KOPT-K1 (cell line): ENCODE measurements at regions not wholly inside any gene's neighbourhood (a gene's known extent, or its start where the extent isn't known, plus 50 kb on each side); places are given as distances from the start of the nearest gene placed in this dataset.

Experiments
- H3K27ac ChIP-seq: fragments of 200-600 bp; sonication (generic); 2 replicates; pipeline ENCODE4 v1.5.1; 2016; ENCODE audit warnings: antibody characterized with exemption, mild to moderate bottlenecking, low read depth, low read length; ENCODE audit not compliant: poor library complexity, severe bottlenecking
- H3K36me3 ChIP-seq: fragments of 200-600 bp; sonication (generic); 2 replicates; pipeline ENCODE4 v1.5.1; 2017; ENCODE audit warnings: antibody characterized with exemption, mild to moderate bottlenecking, low read length, moderate library complexity; ENCODE audit not compliant: insufficient read depth
- H3K9me3 ChIP-seq: fragments of 200-600 bp; sonication (generic); 2 replicates; pipeline ENCODE4 v1.5.1; 2017; ENCODE audit warnings: antibody characterized with exemption, low read length, mild to moderate bottlenecking; ENCODE audit not compliant: insufficient read depth, poor library complexity, severe bottlenecking

GRCh38 chr6:137957471-137957870 is 90.4 kb downstream of the TNFAIP3 start:
- H3K36me3 ChIP-seq = no peaks in the 10 kb centered on the region
- no peak overlapping the region for H3K27ac ChIP-seq
- no peaks in the 10 kb centered on the region for H3K9me3 ChIP-seq

GRCh38 chr6:137958811-137959565 is 91.9 kb downstream of the TNFAIP3 start:
- Histone ChIP-seq H3K9me3 (no peaks in the 10 kb centered on the region), H3K36me3 (no peaks in the 10 kb centered on the region), H3K27ac (no peak overlapping the region)

GRCh38 chr6:137962725-137963124 is 95.7 kb downstream of the TNFAIP3 start:
- Histone ChIP-seq H3K27ac (no peak overlapping the region), H3K36me3 (no peaks in the 10 kb centered on the region), H3K9me3 (no peaks in the 10 kb centered on the region)

- H3K36me3 ChIP-seq = no peaks in the 10 kb centered on the region
- no peaks in the 10 kb centered on the region for H3K9me3 ChIP-seq
- no peak overlapping the region for H3K27ac ChIP-seq
Measured at GRCh38 chr6:137964876-137965275, 97.8 kb downstream of the TNFAIP3 start.

- peak overlapping the region; percentile 20 for H3K27ac ChIP-seq
- no peaks in the 10 kb centered on the region for H3K9me3 ChIP-seq
- H3K36me3 ChIP-seq = no peaks in the 10 kb centered on the region
Measured at GRCh38 chr6:137967689-137968454, 100.8 kb downstream of the TNFAIP3 start.

- no peaks in the 10 kb centered on the region for H3K36me3 ChIP-seq
- peak overlapping the region; percentile 20 for H3K27ac ChIP-seq
- H3K9me3 ChIP-seq = no peaks in the 10 kb centered on the region
Measured at GRCh38 chr6:137968455-137968804, 101.4 kb downstream of the TNFAIP3 start.

GRCh38 chr6:137968901-137969300 is 101.8 kb downstream of the TNFAIP3 start:
- H3K9me3 ChIP-seq = no peaks in the 10 kb centered on the region
- H3K27ac ChIP-seq = peak overlapping the region; percentile 20
- H3K36me3 ChIP-seq = no peaks in the 10 kb centered on the region

GRCh38 chr6:137969874-137970273 is 102.8 kb downstream of the TNFAIP3 start:
- H3K36me3 ChIP-seq = no peaks in the 10 kb centered on the region
- no peaks in the 10 kb centered on the region for H3K9me3 ChIP-seq
- H3K27ac ChIP-seq = no peak overlapping the region

- no peaks in the 10 kb centered on the region for H3K9me3 ChIP-seq
- H3K36me3 ChIP-seq = no peaks in the 10 kb centered on the region
- H3K27ac ChIP-seq = no peak overlapping the region
Measured at GRCh38 chr6:137970368-137970767, 103.3 kb downstream of the TNFAIP3 start.

- H3K27ac ChIP-seq = no peak overlapping the region
- H3K9me3 ChIP-seq = no peaks in the 10 kb centered on the region
- no peaks in the 10 kb centered on the region for H3K36me3 ChIP-seq
Measured at GRCh38 chr6:137973201-137973600, 106.1 kb downstream of the TNFAIP3 start.

- H3K36me3 ChIP-seq = no peaks in the 10 kb centered on the region
- H3K27ac ChIP-seq = peak overlapping the region; percentile 53
- no peaks in the 10 kb centered on the region for H3K9me3 ChIP-seq
Measured at GRCh38 chr6:137975188-137975940, 108.3 kb downstream of the TNFAIP3 start.

- no peaks in the 10 kb centered on the region for H3K9me3 ChIP-seq
- H3K27ac ChIP-seq = no peak overlapping the region
- no peaks in the 10 kb centered on the region for H3K36me3 ChIP-seq
Measured at GRCh38 chr6:137976430-137976829, 109.4 kb downstream of the TNFAIP3 start.

- Histone ChIP-seq H3K36me3 (no peaks in the 10 kb centered on the region), H3K9me3 (no peaks in the 10 kb centered on the region), H3K27ac (no peak overlapping the region)
Measured at GRCh38 chr6:137977206-137977605, 110.1 kb downstream of the TNFAIP3 start.

- H3K9me3 ChIP-seq = no peaks in the 10 kb centered on the region
- H3K36me3 ChIP-seq = no peaks in the 10 kb centered on the region
- H3K27ac ChIP-seq = no peak overlapping the region
Measured at GRCh38 chr6:137977814-137978213, 110.8 kb downstream of the TNFAIP3 start.

- H3K9me3 ChIP-seq = no peaks in the 10 kb centered on the region
- no peaks in the 10 kb centered on the region for H3K36me3 ChIP-seq
- no peak overlapping the region for H3K27ac ChIP-seq
Measured at GRCh38 chr6:137978252-137978896, 111.3 kb downstream of the TNFAIP3 start.
